MM.1S (cell line): ENCODE measurements at regions not wholly inside any gene's neighbourhood (a gene's known extent, or its start where the extent isn't known, plus 50 kb on each side); places are given as distances from the start of the nearest gene placed in this dataset.

Experiments
- DNase-seq: peaks from one replicate; pipeline ENCODE4 v3.0.0-alpha.2; 2015
- H2AFZ ChIP-seq: fragments of 300-600 bp; sonication (generic); 2 replicates; pipeline ENCODE4 v1.6.0; 2016; ENCODE audit warnings: antibody characterized with exemption, low read length
- H3F3A ChIP-seq: fragments of 300-600 bp; sonication (generic); 2 replicates; pipeline ENCODE4 v1.6.1; 2016; ENCODE audit warnings: mild to moderate bottlenecking, antibody characterized with exemption, low read length, moderate library complexity, mixed read lengths; ENCODE audit not compliant: insufficient read depth
- H3K27ac ChIP-seq: fragments of 300-600 bp; sonication (generic); 2 replicates; pipeline ENCODE4 v1.5.1; 2016; ENCODE audit warnings: mild to moderate bottlenecking, low read length
- H3K27me3 ChIP-seq: fragments of 300-600 bp; sonication (generic); replicated peaks from 2 replicates; pipeline ENCODE4 v1.6.0; 2016; ENCODE audit warnings: low read length; ENCODE audit not compliant: insufficient read depth
- H3K36me3 ChIP-seq: fragments of 300-600 bp; sonication (generic); replicated peaks from 2 replicates; pipeline ENCODE4 v1.6.1; 2016; ENCODE audit warnings: mild to moderate bottlenecking, low read length, mixed read lengths; ENCODE audit not compliant: insufficient read depth
- H3K4me1 ChIP-seq: fragments of 300-600 bp; sonication (generic); 2 replicates; pipeline ENCODE4 v1.6.1; 2016; ENCODE audit warnings: low read length, mixed read lengths
- H3K4me2 ChIP-seq: fragments of 300-600 bp; sonication (generic); 2 replicates; pipeline ENCODE4 v1.6.0; 2016; ENCODE audit warnings: low read depth, low read length
- H3K4me3 ChIP-seq: fragments of 300-600 bp; sonication (generic); 2 replicates; pipeline ENCODE4 v1.5.1; 2016; ENCODE audit warnings: low read length, mixed read lengths
- H3K79me2 ChIP-seq: fragments of 300-600 bp; sonication (generic); 2 replicates; pipeline ENCODE4 v1.6.1; 2016; ENCODE audit warnings: mixed run types, low read length, mixed read lengths
- H3K9ac ChIP-seq: fragments of 300-600 bp; sonication (generic); 2 replicates; pipeline ENCODE4 v1.6.1; 2016; ENCODE audit warnings: low read length, mixed read lengths
- H3K9me2 ChIP-seq: fragments of 300-600 bp; sonication (generic); replicated peaks from 2 replicates; pipeline ENCODE4 v1.6.1; 2016; ENCODE audit warnings: mild to moderate bottlenecking, low read length, mixed read lengths; ENCODE audit not compliant: insufficient read depth
- H3K9me3 ChIP-seq: fragments of 300-600 bp; sonication (generic); replicated peaks from 2 replicates; pipeline ENCODE4 v1.6.1; 2016; ENCODE audit warnings: mild to moderate bottlenecking, low read length, mixed read lengths; ENCODE audit not compliant: insufficient read depth
- H4K20me1 ChIP-seq: fragments of 300-600 bp; sonication (generic); 2 replicates; pipeline ENCODE4 v1.6.1; 2016; ENCODE audit warnings: mild to moderate bottlenecking, low read length, moderate library complexity, mixed read lengths; ENCODE audit not compliant: insufficient read depth
- CTCF ChIP-seq: fragments of 300-600 bp; sonication (generic); IDR thresholded peaks from 2 replicates; pipeline ENCODE4 v1.5.1; 2016; ENCODE audit warnings: antibody characterized with exemption, low read length, mixed read lengths
- EZH2 ChIP-seq: fragments of 300-600 bp; sonication (generic); optimal IDR thresholded peaks from 2 replicates; pipeline ENCODE3; 2017; ENCODE audit warnings: low read depth, mild to moderate bottlenecking, antibody characterized with exemption, low read length, mixed read lengths
- EZH2phosphoT487 ChIP-seq: fragments of 300-600 bp; sonication (generic); IDR thresholded peaks from 2 replicates; pipeline ENCODE4 v1.6.1; 2018; ENCODE audit warnings: antibody characterized with exemption, low read length

- no peaks in the 10 kb centered on the region for H3F3A ChIP-seq
- H3K9me3 ChIP-seq = no peaks in the 10 kb centered on the region
- H3K27ac ChIP-seq = no peak overlapping the region
- H3K4me3 ChIP-seq = no peak overlapping the region
- no peaks in the 10 kb centered on the region for H4K20me1 ChIP-seq
- no peak overlapping the region for H3K9ac ChIP-seq
- DNase-seq = no peak
- TF ChIP-seq EZH2 (no peak), EZH2phosphoT487 (no peak), CTCF (no peak)
- H3K36me3 ChIP-seq = no peaks in the 10 kb centered on the region
- H3K4me2 ChIP-seq = no peak overlapping the region
- no peaks in the 10 kb centered on the region for H3K27me3 ChIP-seq
- peaks cover 7% of the 10 kb centered on the region; the same call in 1 of the 2 replicates for H3K4me1 ChIP-seq
- no peaks in the 10 kb centered on the region for H3K79me2 ChIP-seq
- H2AFZ ChIP-seq = no peak overlapping the region
- no peaks in the 10 kb centered on the region for H3K9me2 ChIP-seq
These were observed 1327.0 kb downstream of the NSUN3 start for GRCh38 chr3:95389725-95390313.

- Histone ChIP-seq H3K79me2 (no peaks in the 10 kb centered on the region), H3K9me2 (no peaks in the 10 kb centered on the region), H3F3A (no peaks in the 10 kb centered on the region), H3K9me3 (no peaks in the 10 kb centered on the region), H3K27ac (no peak overlapping the region), H4K20me1 (no peaks in the 10 kb centered on the region), H3K4me1 (no peaks in the 10 kb centered on the region), H3K9ac (no peak overlapping the region), H3K27me3 (no peaks in the 10 kb centered on the region), H2AFZ (no peak overlapping the region), H3K4me3 (no peak overlapping the region), H3K4me2 (no peak overlapping the region), H3K36me3 (no peaks in the 10 kb centered on the region)
- no peak for TF ChIP-seq CTCF
- no peak for TF ChIP-seq EZH2phosphoT487
- no peak for TF ChIP-seq EZH2
- DNase-seq = no peak
These were observed 1331.4 kb downstream of the NSUN3 start for GRCh38 chr3:95394286-95394685.

GRCh38 chr3:95399585-95399984 is 1336.7 kb downstream of the NSUN3 start:
- H3K9me3 ChIP-seq = no peaks in the 10 kb centered on the region
- H3K4me3 ChIP-seq = no peak overlapping the region
- H3K27ac ChIP-seq = no peak overlapping the region
- H3K79me2 ChIP-seq = no peaks in the 10 kb centered on the region
- no peaks in the 10 kb centered on the region for H3K4me1 ChIP-seq
- no peaks in the 10 kb centered on the region for H3K27me3 ChIP-seq
- no peaks in the 10 kb centered on the region for H3K9me2 ChIP-seq
- TF ChIP-seq EZH2 = no peak
- TF ChIP-seq EZH2phosphoT487 = no peak
- no peak overlapping the region for H2AFZ ChIP-seq
- H4K20me1 ChIP-seq = no peaks in the 10 kb centered on the region
- no peaks in the 10 kb centered on the region for H3F3A ChIP-seq
- H3K36me3 ChIP-seq = no peaks in the 10 kb centered on the region
- no peak overlapping the region for H3K9ac ChIP-seq
- DNase-seq = no peak
- no peak overlapping the region for H3K4me2 ChIP-seq

GRCh38 chr3:95401693-95402092 is 1338.8 kb downstream of the NSUN3 start:
- H2AFZ ChIP-seq = no peak overlapping the region
- no peak overlapping the region for H3K9ac ChIP-seq
- H3K27ac ChIP-seq = no peak overlapping the region
- H3K9me3 ChIP-seq = no peaks in the 10 kb centered on the region
- H3K4me3 ChIP-seq = no peak overlapping the region
- no peaks in the 10 kb centered on the region for H4K20me1 ChIP-seq
- H3K4me1 ChIP-seq = no peaks in the 10 kb centered on the region
- H3K36me3 ChIP-seq = no peaks in the 10 kb centered on the region
- H3F3A ChIP-seq = no peaks in the 10 kb centered on the region
- no peaks in the 10 kb centered on the region for H3K79me2 ChIP-seq
- H3K27me3 ChIP-seq = no peaks in the 10 kb centered on the region
- DNase-seq = no peak
- H3K4me2 ChIP-seq = no peak overlapping the region
- TF ChIP-seq EZH2phosphoT487 = no peak
- TF ChIP-seq EZH2 = no peak
- no peak for TF ChIP-seq CTCF
- no peaks in the 10 kb centered on the region for H3K9me2 ChIP-seq
